H9 (cell line): ENCODE measurements at regions not wholly inside any gene's neighbourhood (a gene's known extent, or its start where the extent isn't known, plus 50 kb on each side); places are given as distances from the start of the nearest gene placed in this dataset.

Source experiments
- DNase-seq: peaks from one replicate; pipeline ENCODE4 v3.0.0-alpha.2; 2017
- H2AFZ ChIP-seq: one replicate; pipeline ENCODE4 v1.6.1; 2013; ENCODE audit warnings: mild to moderate bottlenecking, low read length, control low read depth, moderate library complexity
- H2AK5ac ChIP-seq: 2 replicates; pipeline ENCODE4 v1.6.1; 2013; ENCODE audit warnings: low read length, control low read depth, mixed read lengths; ENCODE audit not compliant: insufficient read length
- H2BK120ac ChIP-seq: one replicate; pipeline ENCODE4 v1.6.1; 2013; ENCODE audit warnings: low read depth, mild to moderate bottlenecking, low read length, control low read depth, inconsistent platforms; ENCODE audit not compliant: poor library complexity, severe bottlenecking
- H2BK12ac ChIP-seq: 2 replicates; pipeline ENCODE4 v1.6.1; 2013; ENCODE audit warnings: low read length, control low read depth, mixed read lengths, low read depth; ENCODE audit not compliant: insufficient read length
- H2BK15ac ChIP-seq: 2 replicates; pipeline ENCODE4 v1.6.1; 2013; ENCODE audit warnings: low read depth, low read length, control low read depth
- H2BK20ac ChIP-seq: one replicate; pipeline ENCODE4 v1.6.1; 2013; ENCODE audit warnings: low read depth, mild to moderate bottlenecking, low read length, control low read depth, inconsistent platforms; ENCODE audit not compliant: poor library complexity, severe bottlenecking
- H2BK5ac ChIP-seq: 2 replicates; pipeline ENCODE4 v1.6.1; 2013; ENCODE audit warnings: low read length, control low read depth, mixed read lengths; ENCODE audit not compliant: insufficient read length
- H3K14ac ChIP-seq: 2 replicates; pipeline ENCODE4 v1.6.1; 2013; ENCODE audit warnings: low read length, control low read depth; ENCODE audit not compliant: insufficient read depth
- H3K18ac ChIP-seq: 2 replicates; pipeline ENCODE4 v1.6.1; 2013; ENCODE audit warnings: low read depth, mild to moderate bottlenecking, mixed read lengths, low read length, control low read depth; ENCODE audit not compliant: insufficient read length
- H3K23ac ChIP-seq: 2 replicates; pipeline ENCODE4 v1.6.1; 2013; ENCODE audit warnings: low read length, control low read depth, mixed read lengths, low read depth; ENCODE audit not compliant: insufficient read length
- H3K23me2 ChIP-seq: 2 replicates; pipeline ENCODE4 v1.6.1; 2013; ENCODE audit warnings: low read depth, mild to moderate bottlenecking, mixed read lengths, low read length, control low read depth; ENCODE audit not compliant: insufficient read length, poor library complexity, severe bottlenecking
- H3K27ac ChIP-seq: 2 replicates; pipeline ENCODE4 v1.5.1; 2013; ENCODE audit warnings: low read length, control low read depth, mixed read lengths, low read depth; ENCODE audit not compliant: insufficient read length
- H3K27me3 ChIP-seq: 2 replicates; pipeline ENCODE4 v1.6.1; 2013; ENCODE audit warnings: low read length, control low read depth, inconsistent platforms; ENCODE audit not compliant: insufficient read depth
- H3K4ac ChIP-seq: 2 replicates; pipeline ENCODE4 v1.6.1; 2013; ENCODE audit warnings: low read depth, mild to moderate bottlenecking, control low read depth, inconsistent platforms, low read length, moderate library complexity
- H3K4me1 ChIP-seq: 2 replicates; pipeline ENCODE4 v1.6.1; 2013; ENCODE audit warnings: low read length, control low read depth, inconsistent platforms; ENCODE audit not compliant: insufficient read depth
- H3K4me2 ChIP-seq: 2 replicates; pipeline ENCODE4 v1.6.1; 2013; ENCODE audit warnings: low read length, control low read depth, mixed read lengths; ENCODE audit not compliant: insufficient read length, insufficient read depth
- H3K56ac ChIP-seq: 2 replicates; pipeline ENCODE4 v1.6.1; 2013; ENCODE audit warnings: low read depth, mild to moderate bottlenecking, mixed read lengths, low read length, control low read depth; ENCODE audit not compliant: insufficient read length
- H3K79me1 ChIP-seq: 2 replicates; pipeline ENCODE4 v1.6.1; 2013; ENCODE audit warnings: low read depth, mild to moderate bottlenecking, moderate library complexity, low read length, control low read depth, inconsistent platforms; ENCODE audit not compliant: insufficient read depth, poor library complexity, severe bottlenecking
- H3K79me2 ChIP-seq: 2 replicates; pipeline ENCODE4 v1.6.1; 2013; ENCODE audit warnings: low read length, control low read depth, inconsistent platforms; ENCODE audit not compliant: insufficient read depth
- H3K9ac ChIP-seq: 2 replicates; pipeline ENCODE4 v1.6.1; 2013; ENCODE audit warnings: low read length, control low read depth, mixed read lengths; ENCODE audit not compliant: insufficient read length; ENCODE audit errors: extremely low read depth
- H3K9me3 ChIP-seq: one replicate; pipeline ENCODE4 v1.6.1; 2013; ENCODE audit warnings: low read depth, low read length, inconsistent platforms; ENCODE audit not compliant: control insufficient read depth
- H3T11ph ChIP-seq: one replicate; pipeline ENCODE4 v1.6.1; 2013; ENCODE audit warnings: mild to moderate bottlenecking, low read length, control low read depth, inconsistent platforms
- H4K20me1 ChIP-seq: one replicate; pipeline ENCODE4 v1.6.1; 2013; ENCODE audit not compliant: control insufficient read depth, insufficient read length, insufficient read depth
- H4K5ac ChIP-seq: 2 replicates; pipeline ENCODE4 v1.6.1; 2013; ENCODE audit warnings: low read depth, mild to moderate bottlenecking, mixed read lengths, low read length, control low read depth; ENCODE audit not compliant: insufficient read length
- H4K8ac ChIP-seq: replicated peaks from 2 replicates; pipeline ENCODE4 v1.6.1; 2013; ENCODE audit warnings: low read length, control low read depth, mixed read lengths, low read depth; ENCODE audit not compliant: insufficient read length
- H4K91ac ChIP-seq: 2 replicates; pipeline ENCODE4 v1.6.1; 2013; ENCODE audit warnings: low read depth, mild to moderate bottlenecking, moderate library complexity, mixed read lengths, low read length, control low read depth; ENCODE audit not compliant: insufficient read length
- H3K27ac Mint-ChIP-seq, 3 experiments: 2 replicates in 2 of 3; 3 replicates in 1 of 3; pipeline ENCODE4 v1.8.0; 2020 to 2021; ENCODE audit warnings: mixed read lengths in 3 of 3, mild to moderate bottlenecking in 1 of 3, moderate library complexity in 1 of 3
- H3K27me3 Mint-ChIP-seq: 2 replicates; pipeline ENCODE4 v1.8.0; 2021; ENCODE audit warnings: low read depth, mild to moderate bottlenecking, moderate library complexity, mixed read lengths
- H3K36me3 Mint-ChIP-seq, 3 experiments: 2 replicates in 2 of 3; 3 replicates in 1 of 3; pipeline ENCODE4 v1.8.0; 2020 to 2021; ENCODE audit warnings: low read depth in 3 of 3, mixed read lengths in 3 of 3; ENCODE audit not compliant: insufficient read depth in 1 of 3
- H3K4me1 Mint-ChIP-seq, 2 experiments: 2 replicates each; pipeline ENCODE4 v1.8.0; 2020; ENCODE audit warnings: mixed read lengths in 2 of 2
- H3K4me3 Mint-ChIP-seq, 2 experiments: 2 replicates in 1 of 2; 3 replicates in 1 of 2; pipeline ENCODE4 v1.8.0; 2020 to 2021; ENCODE audit warnings: mild to moderate bottlenecking in 2 of 2, mixed read lengths in 2 of 2, moderate library complexity in 1 of 2
- H3K9me3 Mint-ChIP-seq, 2 experiments: 2 replicates in 1 of 2; 3 replicates in 1 of 2; pipeline ENCODE4 v1.8.0; 2020; ENCODE audit warnings: mild to moderate bottlenecking in 2 of 2, mixed read lengths in 2 of 2, moderate library complexity in 1 of 2
- CTCF ChIP-seq: fragments of 200-600 bp; sonication (generic); conservative IDR thresholded peaks from 3 replicates; pipeline ENCODE4 v1.8.0; 2021; ENCODE audit warnings: antibody characterized with exemption, mild to moderate bottlenecking
- WGBS: extraction: QIAGEN DNeasy Blood & Tissue Kit; methylation state at CpG from one replicate; pipeline ENCODE4 v1.1.7; 2013; ENCODE audit warnings: missing lambda C conversion rate, low lambda C conversion rate, mixed read lengths; ENCODE audit not compliant: insufficient read length; ENCODE audit errors: extremely low coverage; 5-methylcytosine and 5-hydroxymethylcytosine counted together

DNA sequence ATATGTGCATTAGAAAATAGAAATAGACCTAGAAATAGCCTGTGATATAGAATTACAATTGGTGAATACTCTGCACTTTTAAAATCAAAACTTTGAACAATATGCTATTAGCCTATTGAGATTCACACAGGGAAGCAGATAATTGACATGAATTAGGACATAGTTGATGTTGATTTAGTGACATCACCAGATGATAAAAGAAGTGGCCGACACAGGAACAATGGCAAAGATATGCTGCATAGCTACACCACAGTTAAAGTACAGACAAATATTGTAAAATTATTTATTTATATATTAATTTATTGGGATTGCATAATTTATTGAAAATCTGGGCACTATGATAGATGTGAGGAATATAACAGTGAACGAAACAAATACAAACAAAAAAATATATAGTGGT lies 261.5 kb upstream of the CCNH start:
- TF ChIP-seq CTCF = no peak
- H3K4me2 ChIP-seq = no peak overlapping the region
- H2AFZ ChIP-seq = no peak overlapping the region
- H3K56ac ChIP-seq = no peak overlapping the region
- WGBS = no CpG with 5 or more reads among the region's 2 CpGs
- Mint-ChIP-seq H3K9me3 (no peaks in the 10 kb centered on the region), H3K27ac (no peak overlapping the region), H3K4me1 (no peaks in the 10 kb centered on the region), H3K36me3 (no peaks in the 10 kb centered on the region), H3K4me3 (no peak overlapping the region), H3K27me3 (no peaks in the 10 kb centered on the region)
- no peaks in the 10 kb centered on the region for H3K79me1 ChIP-seq
- H3K4ac ChIP-seq = no peak overlapping the region
- no peak overlapping the region for H2BK20ac ChIP-seq
- no peak overlapping the region for H2BK120ac ChIP-seq
- no peaks in the 10 kb centered on the region for H3K4me1 ChIP-seq
- H2BK12ac ChIP-seq = no peak overlapping the region
- no peak overlapping the region for H3K23ac ChIP-seq
- no peak overlapping the region for H2BK5ac ChIP-seq
- DNase-seq = no peak
- no peak overlapping the region for H4K8ac ChIP-seq
- H3K79me2 ChIP-seq = no peaks in the 10 kb centered on the region
- H3K27me3 ChIP-seq = no peaks in the 10 kb centered on the region
- no peak overlapping the region for H3T11ph ChIP-seq
- no peak overlapping the region for H2BK15ac ChIP-seq
- H3K9me3 ChIP-seq = no peaks in the 10 kb centered on the region
- no peak overlapping the region for H3K18ac ChIP-seq
- no peak overlapping the region for H4K5ac ChIP-seq
- H3K14ac ChIP-seq = no peak overlapping the region
- no peak overlapping the region for H4K91ac ChIP-seq
- H2AK5ac ChIP-seq = no peak overlapping the region
- no peaks in the 10 kb centered on the region for H3K23me2 ChIP-seq
- H3K9ac ChIP-seq = no peak overlapping the region
- no peak overlapping the region for H3K27ac ChIP-seq
- H4K20me1 ChIP-seq = no peaks in the 10 kb centered on the region
